T-helper 2 cell treated with Interferon-gamma antibody and Interleukin-4, amounts not matched to agents 5 μg/mL and 100 μg/mL, for 36 hours (primary cell): ENCODE measurements at regions not wholly inside any gene's neighbourhood (a gene's known extent, or its start where the extent isn't known, plus 50 kb on each side); places are given as distances from the start of the nearest gene placed in this dataset.
"Not testable (repeated sequence)": the region's sequence is repeated elsewhere in the genome, so short reads cannot be mapped to it uniquely, and the experiment has no call there.

ENCODE experiments used
- DNase-seq: peaks from one replicate; pipeline ENCODE4 v3.0.0; 2021; ENCODE audit warnings: low spot score
- H3K27ac Mint-ChIP-seq: one replicate; pipeline ENCODE4 v1.8.0; 2021; ENCODE audit warnings: mild to moderate bottlenecking, mixed read lengths
- H3K27me3 Mint-ChIP-seq: one replicate; pipeline ENCODE4 v1.8.0; 2021; ENCODE audit warnings: low read depth, mixed read lengths
- H3K36me3 Mint-ChIP-seq: one replicate; pipeline ENCODE4 v1.8.0; 2021; ENCODE audit warnings: low read depth, mixed read lengths
- H3K4me1 Mint-ChIP-seq: one replicate; pipeline ENCODE4 v1.8.0; 2021; ENCODE audit warnings: low read depth, mixed read lengths
- H3K4me3 Mint-ChIP-seq: one replicate; pipeline ENCODE4 v1.8.0; 2022; ENCODE audit warnings: mild to moderate bottlenecking, moderate library complexity, mixed read lengths
- H3K9me3 Mint-ChIP-seq: one replicate; pipeline ENCODE4 v1.8.0; 2021; ENCODE audit warnings: mixed read lengths

DNA sequence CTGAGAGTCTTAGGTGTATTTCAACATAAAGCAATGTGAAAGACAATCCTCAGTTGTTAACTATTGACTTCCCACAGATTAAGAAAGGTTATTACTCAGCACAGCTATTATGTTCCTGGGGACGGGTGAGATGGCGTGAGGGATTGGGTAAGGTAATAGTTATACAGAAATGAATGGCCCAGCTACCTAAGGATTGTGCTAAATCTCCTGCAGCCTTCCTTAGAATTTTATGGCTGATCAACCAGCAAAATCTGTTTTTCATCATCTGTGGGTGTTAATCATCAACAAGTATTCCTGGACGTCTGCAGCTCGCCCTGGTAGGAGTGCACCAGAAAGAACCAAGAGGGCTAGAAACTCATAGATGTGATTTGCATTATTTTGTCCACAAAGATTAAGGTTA, 146.0 kb upstream of the IVNS1ABP start:
- Mint-ChIP-seq H3K36me3 (no peaks in the 10 kb centered on the region), H3K27ac (no peak overlapping the region), H3K4me1 (peaks cover 2% of the 10 kb centered on the region), H3K9me3 (peaks cover 9% of the 10 kb centered on the region), H3K27me3 (peaks cover 7% of the 10 kb centered on the region), H3K4me3 (no peak overlapping the region)
- no peak for DNase-seq

DNA sequence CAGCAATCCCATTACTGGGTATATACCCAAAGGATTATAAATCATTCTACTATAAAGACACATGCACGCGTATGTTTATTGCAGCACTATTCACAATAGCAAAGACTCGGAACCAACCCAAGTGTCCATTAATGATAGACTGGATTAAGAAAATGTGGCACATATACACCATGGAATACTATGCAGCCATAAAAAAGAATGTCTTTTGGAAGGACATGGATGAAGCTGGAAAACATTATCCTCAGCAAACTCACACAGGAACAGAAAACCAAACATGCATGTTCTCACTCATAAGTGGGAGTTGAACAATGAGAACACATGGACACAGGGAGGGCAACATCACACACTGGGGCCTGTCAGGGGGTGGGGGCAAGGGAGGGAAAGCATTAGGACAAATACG, 143.7 kb upstream of the IVNS1ABP start:
- not testable (repeated sequence) for H3K27ac Mint-ChIP-seq, H3K4me3 Mint-ChIP-seq, H3K4me1 Mint-ChIP-seq, H3K27me3 Mint-ChIP-seq, DNase-seq, H3K9me3 Mint-ChIP-seq, H3K36me3 Mint-ChIP-seq

- Mint-ChIP-seq H3K27me3 (no peaks in the 10 kb centered on the region), H3K36me3 (no peaks in the 10 kb centered on the region), H3K4me1 (peaks cover 2% of the 10 kb centered on the region), H3K9me3 (peaks cover 9% of the 10 kb centered on the region), H3K4me3 (no peak overlapping the region), H3K27ac (no peak overlapping the region)
- DNase-seq, result no peak
Measured at GRCh38 chr1:185459141-185459540, 142.1 kb upstream of the IVNS1ABP start.

DNA sequence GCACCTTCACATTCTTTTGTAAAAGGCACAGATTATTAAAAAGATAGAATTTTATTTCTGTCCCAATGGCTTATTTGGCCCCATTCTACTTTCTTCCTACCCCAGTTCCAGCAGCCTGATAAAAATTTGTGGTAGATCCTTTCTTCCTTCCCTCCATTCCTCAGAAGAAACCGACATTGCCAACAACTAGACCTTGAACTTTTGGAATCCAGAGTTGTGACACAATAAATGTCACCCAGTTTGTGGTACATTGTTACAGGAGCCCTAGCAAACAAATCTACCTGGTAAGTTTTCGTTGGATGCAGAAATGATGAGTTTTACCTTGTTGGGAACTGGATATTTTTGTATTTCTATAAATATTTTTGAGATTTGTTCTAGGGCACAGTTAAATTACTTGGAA, 141.6 kb upstream of the IVNS1ABP start:
- H3K27ac Mint-ChIP-seq, result no peak overlapping the region
- no peak overlapping the region for H3K4me3 Mint-ChIP-seq
- H3K9me3 Mint-ChIP-seq, result peaks cover 9% of the 10 kb centered on the region
- no peak for DNase-seq
- peaks cover 2% of the 10 kb centered on the region for H3K4me1 Mint-ChIP-seq
- no peaks in the 10 kb centered on the region for H3K27me3 Mint-ChIP-seq
- no peaks in the 10 kb centered on the region for H3K36me3 Mint-ChIP-seq

- H3K9me3 Mint-ChIP-seq, result peaks cover 13% of the 10 kb centered on the region
- H3K36me3 Mint-ChIP-seq, result no peaks in the 10 kb centered on the region
- H3K4me1 Mint-ChIP-seq, result peaks cover 3% of the 10 kb centered on the region
- DNase-seq, result no peak
- H3K27ac Mint-ChIP-seq, result no peak overlapping the region
- no peaks in the 10 kb centered on the region for H3K27me3 Mint-ChIP-seq
- H3K4me3 Mint-ChIP-seq, result no peak overlapping the region
Measured at GRCh38 chr1:185453496-185454192, 136.6 kb upstream of the IVNS1ABP start.

- DNase-seq, result no peak
- Mint-ChIP-seq H3K27ac (no peak overlapping the region), H3K27me3 (no peaks in the 10 kb centered on the region), H3K9me3 (peaks cover 13% of the 10 kb centered on the region), H3K4me3 (no peak overlapping the region), H3K4me1 (peaks cover 3% of the 10 kb centered on the region), H3K36me3 (peaks cover 2% of the 10 kb centered on the region)
Measured at GRCh38 chr1:185450917-185451316, 133.9 kb upstream of the IVNS1ABP start.

DNA sequence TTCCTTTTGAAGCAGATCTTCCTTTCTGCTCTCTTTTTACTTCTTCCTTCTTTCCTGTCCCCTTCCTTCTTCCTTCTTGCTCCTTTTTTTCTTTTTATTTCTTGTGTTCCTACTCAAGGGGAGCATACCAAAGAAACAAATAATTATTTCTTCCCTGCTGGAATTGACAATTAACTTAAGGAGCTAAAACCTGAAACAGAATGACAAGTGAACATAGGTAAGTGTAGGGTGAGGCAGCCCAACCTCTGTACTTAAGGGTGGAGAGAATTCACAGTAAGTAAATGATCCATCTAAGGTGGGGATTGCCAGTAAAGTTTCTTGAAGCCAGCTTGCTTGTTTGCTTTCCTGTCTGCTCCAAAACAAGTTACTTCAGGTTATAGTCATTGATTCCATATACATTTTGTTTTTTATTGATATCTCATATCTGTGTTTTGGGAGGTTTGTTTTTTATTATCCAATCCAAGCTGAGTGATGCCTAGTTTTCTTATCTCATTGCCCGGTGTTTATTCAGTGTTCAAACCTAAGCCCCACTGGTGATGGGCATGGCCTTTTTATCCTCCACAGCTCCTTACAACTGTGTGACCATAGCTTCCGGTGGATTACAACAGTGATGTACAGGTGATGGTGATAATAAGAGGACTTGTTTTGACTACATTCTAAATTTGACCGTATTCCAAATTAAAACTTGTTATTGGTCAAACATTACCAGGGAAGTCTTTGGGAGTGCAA, 133.2 kb upstream of the IVNS1ABP start:
- H3K27me3 Mint-ChIP-seq, result no peaks in the 10 kb centered on the region
- H3K4me1 Mint-ChIP-seq, result peaks cover 3% of the 10 kb centered on the region
- H3K9me3 Mint-ChIP-seq, result peaks cover 13% of the 10 kb centered on the region
- no peak for DNase-seq
- H3K27ac Mint-ChIP-seq, result no peak overlapping the region
- no peak overlapping the region for H3K4me3 Mint-ChIP-seq
- H3K36me3 Mint-ChIP-seq, result peaks cover 2% of the 10 kb centered on the region

DNA sequence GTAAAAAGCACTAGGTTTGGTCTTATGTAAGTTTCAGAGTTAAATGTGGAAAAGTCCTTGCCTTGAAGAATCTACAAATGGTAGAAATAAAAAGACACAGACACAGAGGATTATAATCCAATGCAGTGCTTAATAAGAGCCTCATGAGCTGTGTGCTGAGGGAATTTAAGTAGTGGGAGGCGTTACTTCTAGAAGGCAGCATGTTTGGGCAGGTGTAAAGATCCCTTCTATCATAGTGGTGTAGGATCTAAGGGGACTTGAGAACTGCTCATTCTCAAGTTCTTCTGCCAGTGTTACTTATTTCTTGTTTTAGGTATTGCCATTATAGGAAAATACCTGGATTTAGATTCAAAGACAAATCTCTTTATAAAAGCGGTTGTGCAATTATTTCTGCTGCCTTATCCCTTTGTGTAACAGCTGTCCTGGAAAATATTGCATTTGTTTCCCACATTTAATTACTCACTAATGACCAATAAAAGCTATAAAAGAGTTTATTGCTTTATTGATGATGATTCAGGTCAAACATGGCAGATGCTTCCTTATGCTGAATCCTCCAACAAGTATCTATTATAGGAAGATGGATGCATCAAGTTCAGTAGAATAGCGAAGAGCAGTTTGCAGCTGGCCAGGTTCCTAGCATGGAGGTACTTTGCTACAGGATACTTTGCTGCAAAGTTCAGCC, 132.5 kb upstream of the IVNS1ABP start:
- Mint-ChIP-seq H3K27me3 (no peaks in the 10 kb centered on the region), H3K9me3 (peaks cover 13% of the 10 kb centered on the region), H3K27ac (no peak overlapping the region), H3K4me3 (no peak overlapping the region), H3K36me3 (peaks cover 2% of the 10 kb centered on the region), H3K4me1 (peaks cover 3% of the 10 kb centered on the region)
- DNase-seq, result no peak

DNA sequence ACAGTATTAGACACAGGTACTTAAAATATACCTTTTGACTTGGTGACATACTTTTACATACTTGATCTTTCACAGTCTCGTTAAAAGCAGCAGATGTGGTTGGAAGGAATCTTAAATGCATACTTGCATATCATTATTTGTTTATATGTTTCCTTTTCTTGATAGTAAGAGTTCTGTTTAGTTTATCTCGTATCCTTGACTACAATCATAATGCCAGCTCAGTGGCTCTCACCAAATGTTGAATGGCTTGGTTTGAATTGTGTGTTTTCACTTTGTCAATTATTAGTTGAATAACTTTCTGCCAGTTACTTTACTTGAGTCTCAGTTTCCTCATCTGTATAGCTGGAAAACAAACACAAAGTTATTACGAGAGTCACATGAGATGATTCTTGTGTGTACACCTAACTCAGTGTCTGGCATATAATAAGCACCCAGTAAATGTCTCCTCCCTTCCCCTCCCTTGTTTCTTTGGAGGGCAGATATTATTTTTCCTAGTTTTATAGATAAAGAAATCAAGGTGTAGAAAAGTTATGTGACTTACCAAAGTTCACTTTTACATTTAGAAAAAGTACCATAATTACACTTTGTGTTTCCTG, 131.6 kb upstream of the IVNS1ABP start:
- Mint-ChIP-seq H3K27me3 (no peaks in the 10 kb centered on the region), H3K4me1 (peaks cover 3% of the 10 kb centered on the region), H3K9me3 (peaks cover 13% of the 10 kb centered on the region), H3K27ac (no peak overlapping the region), H3K4me3 (no peak overlapping the region), H3K36me3 (peaks cover 2% of the 10 kb centered on the region)
- no peak for DNase-seq

- no peak overlapping the region for H3K27ac Mint-ChIP-seq
Measured at GRCh38 chr1:185446131-185446530, 129.1 kb upstream of the IVNS1ABP start.

GRCh38 chr1:185445594-185445993, 128.6 kb upstream of the IVNS1ABP start:
- Mint-ChIP-seq H3K4me3 (no peak overlapping the region), H3K36me3 (peaks cover 4% of the 10 kb centered on the region), H3K27me3 (no peaks in the 10 kb centered on the region), H3K27ac (no peak overlapping the region), H3K9me3 (peaks cover 13% of the 10 kb centered on the region), H3K4me1 (peaks cover 20% of the 10 kb centered on the region)
- no peak for DNase-seq

More at GRCh38 chr1:185446131-185446530, 129.1 kb upstream of the IVNS1ABP start:
- H3K9me3 Mint-ChIP-seq, result peaks cover 13% of the 10 kb centered on the region
- no peak for DNase-seq
- H3K27me3 Mint-ChIP-seq, result no peaks in the 10 kb centered on the region
- peaks cover 17% of the 10 kb centered on the region for H3K4me1 Mint-ChIP-seq
- no peak overlapping the region for H3K4me3 Mint-ChIP-seq
- H3K36me3 Mint-ChIP-seq, result peaks cover 2% of the 10 kb centered on the region

DNA sequence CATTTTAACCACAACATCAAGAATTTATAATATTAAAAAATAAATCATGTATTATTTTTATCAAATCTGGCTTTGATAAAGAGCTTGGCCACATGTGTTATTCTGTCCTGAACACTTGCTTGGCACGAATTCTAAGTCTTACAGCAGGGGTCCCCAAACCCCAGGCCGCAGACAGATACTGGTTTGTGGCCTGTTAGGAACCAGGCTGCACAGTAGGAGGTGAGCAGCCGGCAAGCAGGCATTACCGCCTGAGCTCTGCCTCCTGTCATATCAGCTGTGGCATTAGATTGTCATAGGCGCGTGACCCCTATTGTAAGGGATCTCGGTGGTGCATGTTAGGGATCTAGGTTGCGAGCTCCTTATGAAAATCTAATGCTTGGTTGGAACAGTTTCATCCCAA, 127.6 kb upstream of the IVNS1ABP start:
- H3K4me1 Mint-ChIP-seq, result peaks cover 19% of the 10 kb centered on the region
- DNase-seq, result no peak
- no peak overlapping the region for H3K27ac Mint-ChIP-seq
- H3K9me3 Mint-ChIP-seq, result peaks cover 6% of the 10 kb centered on the region
- H3K36me3 Mint-ChIP-seq, result peaks cover 4% of the 10 kb centered on the region
- no peak overlapping the region for H3K4me3 Mint-ChIP-seq
- H3K27me3 Mint-ChIP-seq, result no peaks in the 10 kb centered on the region

GRCh38 chr1:185442050-185442449, 125.0 kb upstream of the IVNS1ABP start:
- DNase-seq, result no peak
- Mint-ChIP-seq H3K36me3 (peaks cover 3% of the 10 kb centered on the region), H3K4me1 (peaks cover 19% of the 10 kb centered on the region), H3K9me3 (no peaks in the 10 kb centered on the region), H3K27me3 (no peaks in the 10 kb centered on the region), H3K27ac (no peak overlapping the region), H3K4me3 (no peak overlapping the region)

DNA sequence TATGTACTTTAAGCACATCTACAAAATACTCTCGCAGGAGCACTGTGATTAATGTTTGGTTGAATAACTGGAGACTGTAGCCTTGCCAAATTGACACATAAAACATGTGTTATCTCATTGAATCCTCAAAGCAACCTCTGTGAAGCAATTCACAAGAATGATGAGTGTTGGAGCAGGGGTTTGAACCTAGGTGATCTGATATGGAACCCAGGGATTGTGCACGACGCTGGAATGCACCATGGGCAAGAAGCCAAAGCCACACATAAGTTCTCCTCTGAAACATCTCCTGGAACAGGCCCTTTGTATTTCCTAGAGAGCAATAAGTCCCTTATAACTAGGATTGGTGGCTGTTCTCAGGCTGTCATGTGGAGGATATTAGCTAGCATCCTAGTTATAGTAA, 124.6 kb upstream of the IVNS1ABP start:
- no peak overlapping the region for H3K27ac Mint-ChIP-seq
- no peak for DNase-seq
- H3K4me3 Mint-ChIP-seq, result no peak overlapping the region
- peaks cover 19% of the 10 kb centered on the region for H3K4me1 Mint-ChIP-seq
- peaks cover 3% of the 10 kb centered on the region for H3K36me3 Mint-ChIP-seq
- H3K27me3 Mint-ChIP-seq, result no peaks in the 10 kb centered on the region
- H3K9me3 Mint-ChIP-seq, result no peaks in the 10 kb centered on the region
